ENCODE measurements at regions not wholly inside any gene's neighbourhood (a gene's known extent, or its start where the extent isn't known, plus 50 kb on each side); places are given as distances from the start of the nearest gene placed in this dataset.

DNA sequence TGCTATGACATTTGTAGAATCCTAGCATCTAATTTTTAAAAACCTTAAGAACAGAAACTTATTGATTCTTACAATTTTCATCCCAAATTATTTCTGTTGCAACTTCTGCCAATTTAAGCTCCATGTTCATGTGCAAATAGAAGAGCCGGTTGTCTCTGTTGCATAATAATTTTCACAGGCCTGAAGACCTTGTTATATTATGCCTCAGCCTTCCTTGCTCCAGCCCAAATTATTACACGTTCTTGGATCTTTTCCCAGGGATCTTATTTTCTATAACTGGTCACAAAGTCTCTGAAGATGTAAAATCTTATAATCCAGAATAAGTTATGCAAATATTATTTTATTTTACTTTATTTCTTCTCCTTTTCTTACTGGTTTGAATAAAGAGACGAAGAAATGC, 210.7 kb upstream of the DPH6 start (continued):
- TF ChIP-seq BRD4 (IDR thresholded peaks at IDR 0.05) = no peak
- TF ChIP-seq, protein P1, sequence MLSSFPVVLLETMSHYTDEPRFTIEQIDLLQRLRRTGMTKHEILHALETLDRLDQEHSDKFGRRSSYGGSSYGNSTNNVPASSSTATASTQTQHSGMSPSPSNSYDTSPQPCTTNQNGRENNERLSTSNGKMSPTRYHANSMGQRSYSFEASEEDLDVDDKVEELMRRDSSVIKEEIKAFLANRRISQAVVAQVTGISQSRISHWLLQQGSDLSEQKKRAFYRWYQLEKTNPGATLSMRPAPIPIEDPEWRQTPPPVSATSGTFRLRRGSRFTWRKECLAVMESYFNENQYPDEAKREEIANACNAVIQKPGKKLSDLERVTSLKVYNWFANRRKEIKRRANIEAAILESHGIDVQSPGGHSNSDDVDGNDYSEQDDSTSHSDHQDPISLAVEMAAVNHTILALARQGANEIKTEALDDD (IDR thresholded peaks at IDR 0.05) = no peak
- TF ChIP-seq, protein P2, sequence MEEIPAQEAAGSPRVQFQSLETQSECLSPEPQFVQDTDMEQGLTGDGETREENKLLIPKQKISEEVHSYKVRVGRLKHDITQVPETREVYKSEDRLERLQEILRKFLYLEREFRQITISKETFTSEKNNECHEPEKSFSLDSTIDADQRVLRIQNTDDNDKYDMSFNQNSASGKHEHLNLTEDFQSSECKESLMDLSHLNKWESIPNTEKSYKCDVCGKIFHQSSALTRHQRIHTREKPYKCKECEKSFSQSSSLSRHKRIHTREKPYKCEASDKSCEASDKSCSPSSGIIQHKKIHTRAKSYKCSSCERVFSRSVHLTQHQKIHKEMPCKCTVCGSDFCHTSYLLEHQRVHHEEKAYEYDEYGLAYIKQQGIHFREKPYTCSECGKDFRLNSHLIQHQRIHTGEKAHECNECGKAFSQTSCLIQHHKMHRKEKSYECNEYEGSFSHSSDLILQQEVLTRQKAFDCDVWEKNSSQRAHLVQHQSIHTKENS (CRISPR knock-in tag; IDR thresholded peaks at IDR 0.05) = no peak
- TF ChIP-seq NFXL1 (CRISPR knock-in tag; IDR thresholded peaks at IDR 0.05) = no peak

DNA sequence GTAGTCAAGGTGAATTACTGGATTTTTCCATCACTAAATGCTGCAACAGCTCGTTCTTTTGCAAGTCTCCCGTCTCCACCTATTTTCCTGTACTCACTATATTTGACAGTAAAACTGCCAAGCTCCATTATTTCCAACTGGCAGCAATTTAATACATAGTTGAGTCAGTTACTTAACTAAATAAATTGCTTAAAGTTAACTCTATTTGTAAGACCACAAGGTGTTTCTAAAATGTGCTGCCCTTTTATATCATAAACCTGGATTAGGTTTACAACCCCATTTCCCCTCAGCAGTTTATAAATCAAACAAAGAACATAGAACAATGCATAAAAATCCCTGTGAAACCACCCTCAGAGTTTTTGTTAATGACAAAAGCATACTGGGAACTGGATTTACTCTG, 211.4 kb upstream of the DPH6 start:
- 2% methylated on average over 2 of the region's 2 CpGs for WGBS (ENCODE audit: insufficient coverage, low coverage, missing lambda C conversion rate)
- no peaks in the 10 kb centered on the region for H4K20me1 ChIP-seq (replicated peaks; ENCODE audit: control insufficient read depth, insufficient read depth, low read length)
- H3K4me2 ChIP-seq (ENCODE audit: insufficient read depth, low read length) = no peak overlapping the region
- no peaks in the 10 kb centered on the region for H3K36me3 ChIP-seq (ENCODE audit: control insufficient read depth, insufficient read depth, low read length)
- no peaks in the 10 kb centered on the region for H3K4me1 ChIP-seq (replicated peaks in 1 of 2; ENCODE audit: control insufficient read depth in 2 of 2, insufficient read depth in 2 of 2, low read length in 2 of 2)
- ChIA-PET CTCF (ENCODE audit: low intra/inter-chr PET ratio) (no interaction called here), POLR2A (no interaction called here)
- TF ChIP-seq YY1 (IDR thresholded peaks at IDR 0.05; ENCODE audit: borderline replicate concordance in 1 of 3, control insufficient read depth in 1 of 3, extremely low read depth in 1 of 3, insufficient read depth in 3 of 3, insufficient read length in 1 of 3, insufficient replicate concordance in 2 of 3, low read depth in 1 of 3, low read length in 2 of 3) (no peak), GTF2A2 (tag; IDR thresholded peaks at IDR 0.05) (no peak)
- TF ChIP-seq, protein P3, sequence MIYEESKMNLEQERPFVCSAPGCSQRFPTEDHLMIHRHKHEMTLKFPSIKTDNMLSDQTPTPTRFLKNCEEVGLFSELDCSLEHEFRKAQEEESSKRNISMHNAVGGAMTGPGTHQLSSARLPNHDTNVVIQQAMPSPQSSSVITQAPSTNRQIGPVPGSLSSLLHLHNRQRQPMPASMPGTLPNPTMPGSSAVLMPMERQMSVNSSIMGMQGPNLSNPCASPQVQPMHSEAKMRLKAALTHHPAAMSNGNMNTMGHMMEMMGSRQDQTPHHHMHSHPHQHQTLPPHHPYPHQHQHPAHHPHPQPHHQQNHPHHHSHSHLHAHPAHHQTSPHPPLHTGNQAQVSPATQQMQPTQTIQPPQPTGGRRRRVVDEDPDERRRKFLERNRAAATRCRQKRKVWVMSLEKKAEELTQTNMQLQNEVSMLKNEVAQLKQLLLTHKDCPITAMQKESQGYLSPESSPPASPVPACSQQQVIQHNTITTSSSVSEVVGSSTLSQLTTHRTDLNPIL (CRISPR knock-in tag; IDR thresholded peaks at IDR 0.05) = no peak
- FAIRE-seq (no peak), ATAC-seq (no peak), DNase-seq (ENCODE audit: extremely low read depth in 1 of 4, low spot score in 3 of 4) (no peak)
- in situ Hi-C loops (cut with MboI) = no loop called here
- intact Hi-C loops (cut with micrococcal nuclease) = loop anchor here (10.0 kb wide), 1 partner anchor 687 kb away; no protein-coding TSS in a partner anchor
- H3K79me2 ChIP-seq (ENCODE audit: control insufficient read depth, insufficient read depth, low read length) = no peaks in the 10 kb centered on the region
- H3K27ac ChIP-seq (ENCODE audit: extremely low read depth, low read depth, low read length) = no peak overlapping the region
- no peak overlapping the region for H3K4me3 ChIP-seq
- no peaks in the 10 kb centered on the region for H3K27me3 ChIP-seq (ENCODE audit: control insufficient read depth in 2 of 2, insufficient read depth in 2 of 2, low read length in 2 of 2)
- no peaks in the 10 kb centered on the region for H3K9me1 ChIP-seq (ENCODE audit: control insufficient read depth, insufficient read depth, low read length)
- BruUV-seq (replicated peaks) = no TSS peak
- no peaks in the 10 kb centered on the region for H3K9me3 ChIP-seq (replicated peaks; ENCODE audit: control insufficient read depth, insufficient read depth, low read depth, low read length)
- H3K9ac ChIP-seq (ENCODE audit: insufficient read depth in 1 of 2, low read depth in 2 of 2, low read length in 2 of 2) = no peak overlapping the region
- no peak overlapping the region for H2AFZ ChIP-seq (ENCODE audit: low read depth, low read length)
